ENCODE measurements at regions not wholly inside any gene's neighbourhood (a gene's known extent, or its start where the extent isn't known, plus 50 kb on each side); places are given as distances from the start of the nearest gene placed in this dataset.

- CTCF ChIA-PET: interaction anchor here (0.6 kb wide), 1 partner anchor 108 kb away, joined by 3 read pairs; no protein-coding TSS in a partner anchor
- TF ChIP-seq CTCF (IDR thresholded peaks at IDR 0.05; ENCODE audit: unreplicated experiment): no peak
- Mint-ChIP-seq H3K4me3 (ENCODE audit: low read depth, unreplicated experiment) (no peak overlapping the region), H3K36me3 (ENCODE audit: insufficient read depth, unreplicated experiment) (no peaks in the 10 kb centered on the region), H3K9me3 (ENCODE audit: low read depth, unreplicated experiment) (no peaks in the 10 kb centered on the region), H3K27me3 (ENCODE audit: unreplicated experiment) (no peaks in the 10 kb centered on the region), H3K4me1 (ENCODE audit: low read depth, unreplicated experiment) (no peaks in the 10 kb centered on the region), H3K27ac (ENCODE audit: unreplicated experiment) (no peak overlapping the region)
- DNase-seq: no peak
- intact Hi-C loops (cut with micrococcal nuclease; ENCODE audit: unreplicated experiment): no loop called here
- BruUV-seq (replicated peaks): no TSS peak
Observed at GRCh38 chr9:86782831-86783230, 164.5 kb downstream of the GAS1 start.

- CTCF ChIA-PET: no interaction called here
- intact Hi-C loops (cut with micrococcal nuclease; ENCODE audit: unreplicated experiment): no loop called here
- Mint-ChIP-seq H3K9me3 (ENCODE audit: low read depth, unreplicated experiment) (no peaks in the 10 kb centered on the region), H3K36me3 (ENCODE audit: insufficient read depth, unreplicated experiment) (no peaks in the 10 kb centered on the region), H3K4me1 (ENCODE audit: low read depth, unreplicated experiment) (no peaks in the 10 kb centered on the region), H3K27me3 (ENCODE audit: unreplicated experiment) (no peaks in the 10 kb centered on the region), H3K4me3 (ENCODE audit: low read depth, unreplicated experiment) (no peak overlapping the region), H3K27ac (ENCODE audit: unreplicated experiment) (no peak overlapping the region)
- no peak for TF ChIP-seq CTCF (IDR thresholded peaks at IDR 0.05; ENCODE audit: unreplicated experiment)
- no peak for DNase-seq
- BruUV-seq (replicated peaks): no TSS peak
Observed at GRCh38 chr9:86778761-86779160, 168.5 kb downstream of the GAS1 start.

GRCh38 chr9:86775718-86776117 lies 171.6 kb downstream of the GAS1 start:
- Mint-ChIP-seq H3K9me3 (ENCODE audit: low read depth, unreplicated experiment) (no peaks in the 10 kb centered on the region), H3K27me3 (ENCODE audit: unreplicated experiment) (no peaks in the 10 kb centered on the region), H3K4me3 (ENCODE audit: low read depth, unreplicated experiment) (no peak overlapping the region), H3K4me1 (ENCODE audit: low read depth, unreplicated experiment) (no peaks in the 10 kb centered on the region), H3K27ac (ENCODE audit: unreplicated experiment) (no peak overlapping the region), H3K36me3 (ENCODE audit: insufficient read depth, unreplicated experiment) (no peaks in the 10 kb centered on the region)
- no peak for TF ChIP-seq CTCF (IDR thresholded peaks at IDR 0.05; ENCODE audit: unreplicated experiment)
- DNase-seq: no peak
- BruUV-seq (replicated peaks): no TSS peak
- intact Hi-C loops (cut with micrococcal nuclease; ENCODE audit: unreplicated experiment): no loop called here
- CTCF ChIA-PET: no interaction called here

GRCh38 chr9:86774116-86774515 lies 173.2 kb downstream of the GAS1 start:
- CTCF ChIA-PET: no interaction called here
- no peaks in the 10 kb centered on the region for H3K36me3 Mint-ChIP-seq (ENCODE audit: insufficient read depth, unreplicated experiment)
- no peaks in the 10 kb centered on the region for H3K4me1 Mint-ChIP-seq (ENCODE audit: low read depth, unreplicated experiment)
- H3K27me3 Mint-ChIP-seq (ENCODE audit: unreplicated experiment): no peaks in the 10 kb centered on the region
- BruUV-seq (replicated peaks): no TSS peak
- TF ChIP-seq CTCF (IDR thresholded peaks at IDR 0.05; ENCODE audit: unreplicated experiment): no peak
- no peak for DNase-seq
- no peak overlapping the region for H3K27ac Mint-ChIP-seq (ENCODE audit: unreplicated experiment)
- no peak overlapping the region for H3K4me3 Mint-ChIP-seq (ENCODE audit: low read depth, unreplicated experiment)
- no peaks in the 10 kb centered on the region for H3K9me3 Mint-ChIP-seq (ENCODE audit: low read depth, unreplicated experiment)
- intact Hi-C loops (cut with micrococcal nuclease; ENCODE audit: unreplicated experiment): no loop called here
